Ovary (tissue), 3 donors: ENCODE measurements at regions not wholly inside any gene's neighbourhood (a gene's known extent, or its start where the extent isn't known, plus 50 kb on each side); places are given as distances from the start of the nearest gene placed in this dataset.

Experiments
- EP300 ChIP-seq: sonication (generic); formaldehyde crosslinking; IDR thresholded peaks from one replicate; pipeline ENCODE4 v1.6.1; 2017; ENCODE audit warnings: antibody characterized with exemption
- POLR2A ChIP-seq: fragments of 450-650 bp; IDR thresholded peaks from one replicate; pipeline ENCODE4 v1.6.1; 2017; ENCODE audit warnings: antibody characterized with exemption, mild to moderate bottlenecking, moderate library complexity
- TF ChIP-seq, protein P1 (sequence below), 3 donors: fragments of 450-650 bp in 2 of 3; fragments of 200-600 bp in 1 of 3; IDR thresholded peaks; one replicate each; pipeline versions ENCODE4 v1.5.1 to v1.8.0; 2016 to 2022; ENCODE audit warnings: antibody characterized with exemption in 3 of 3, mild to moderate bottlenecking in 1 of 3
- donor health status: DM: no; HTN: no; CAD: no.

- TF ChIP-seq POLR2A (no peak), EP300 (no peak)
- TF ChIP-seq, protein P1, sequence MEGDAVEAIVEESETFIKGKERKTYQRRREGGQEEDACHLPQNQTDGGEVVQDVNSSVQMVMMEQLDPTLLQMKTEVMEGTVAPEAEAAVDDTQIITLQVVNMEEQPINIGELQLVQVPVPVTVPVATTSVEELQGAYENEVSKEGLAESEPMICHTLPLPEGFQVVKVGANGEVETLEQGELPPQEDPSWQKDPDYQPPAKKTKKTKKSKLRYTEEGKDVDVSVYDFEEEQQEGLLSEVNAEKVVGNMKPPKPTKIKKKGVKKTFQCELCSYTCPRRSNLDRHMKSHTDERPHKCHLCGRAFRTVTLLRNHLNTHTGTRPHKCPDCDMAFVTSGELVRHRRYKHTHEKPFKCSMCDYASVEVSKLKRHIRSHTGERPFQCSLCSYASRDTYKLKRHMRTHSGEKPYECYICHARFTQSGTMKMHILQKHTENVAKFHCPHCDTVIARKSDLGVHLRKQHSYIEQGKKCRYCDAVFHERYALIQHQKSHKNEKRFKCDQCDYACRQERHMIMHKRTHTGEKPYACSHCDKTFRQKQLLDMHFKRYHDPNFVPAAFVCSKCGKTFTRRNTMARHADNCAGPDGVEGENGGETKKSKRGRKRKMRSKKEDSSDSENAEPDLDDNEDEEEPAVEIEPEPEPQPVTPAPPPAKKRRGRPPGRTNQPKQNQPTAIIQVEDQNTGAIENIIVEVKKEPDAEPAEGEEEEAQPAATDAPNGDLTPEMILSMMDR (IDR thresholded peaks at IDR 0.05) = no peak
Observed at GRCh38 chr5:97417986-97418385, 234.9 kb upstream of the RIOK2 start.
